Psoas muscle (tissue), 7 donors: ENCODE measurements at regions not wholly inside any gene's neighbourhood (a gene's known extent, or its start where the extent isn't known, plus 50 kb on each side); places are given as distances from the start of the nearest gene placed in this dataset.

Source experiments
- ATAC-seq, 4 donors: fragments of 200-7000 bp; cut with Tn5 transposase; one replicate each; pipeline ENCODE4 v1.9.1; 2020; ENCODE audit warnings: moderate library complexity in 3 of 4, mild to moderate bottlenecking in 2 of 4
- DNase-seq, 2 donors: peaks; one replicate each; pipeline ENCODE4 v3.0.0-alpha.2; 2020
- H3K27ac ChIP-seq: fragments of 200-600 bp; one replicate; pipeline ENCODE4 v1.8.0; 2022
- H3K27me3 ChIP-seq, 3 donors: fragments of 200-600 bp in 1 of 3; one replicate each; pipeline versions ENCODE4 v1.6.1 to v1.8.0; 2013 to 2022; ENCODE audit warnings: low read length in 2 of 3, mild to moderate bottlenecking in 2 of 3, moderate library complexity in 1 of 3; ENCODE audit not compliant: insufficient read depth in 3 of 3
- H3K36me3 ChIP-seq, 2 donors: fragments of 200-600 bp in 1 of 2; one replicate each; pipeline versions ENCODE4 v1.6.1 to v1.8.0; 2013 to 2022; ENCODE audit warnings: low read depth in 1 of 2, mild to moderate bottlenecking in 1 of 2, moderate library complexity in 1 of 2; ENCODE audit not compliant: insufficient read depth in 1 of 2
- H3K4me1 ChIP-seq: fragments of 200-600 bp; one replicate; pipeline ENCODE4 v1.8.0; 2022
- H3K4me3 ChIP-seq: fragments of 200-600 bp; one replicate; pipeline ENCODE4 v1.8.0; 2022; ENCODE audit warnings: mild to moderate bottlenecking
- H3K9me3 ChIP-seq: fragments of 200-600 bp; one replicate; pipeline ENCODE4 v1.8.0; 2022
- WGBS, 3 donors: extraction: QIAGEN DNeasy Blood & Tissue Kit; methylation state at CpG; one replicate each; pipeline versions ENCODE4 v1.1.6 to v1.1.7; 2013; 5-methylcytosine and 5-hydroxymethylcytosine counted together
- intact Hi-C, 2 donors: fragments of 100-400 bp; cut with DNase I; formaldehyde crosslinking; loops; one replicate each; pipeline versions ENCODE4 v1.11.0 to v1.14.2; 2022
- TF ChIP-seq, protein P1 (sequence below): fragments of 200-600 bp; IDR thresholded peaks from one replicate; pipeline ENCODE4 v1.8.0; 2022; ENCODE audit warnings: antibody characterized with exemption
- donor health status: healthy with polysubstance abuse.
- donor health status: DM: no; HTN: no; CAD: no; lungs with moderate emphysema.
- donor health status: Bipolar disorder and iron deficiency.
- donor health status: healthy.
- donor health status: DM: yes; HTN: yes; CAD: no.
- donor health status: DM: no; HTN: no; CAD: no.
- donor health status: DM: yes; HTN: yes; CAD: no.

DNA sequence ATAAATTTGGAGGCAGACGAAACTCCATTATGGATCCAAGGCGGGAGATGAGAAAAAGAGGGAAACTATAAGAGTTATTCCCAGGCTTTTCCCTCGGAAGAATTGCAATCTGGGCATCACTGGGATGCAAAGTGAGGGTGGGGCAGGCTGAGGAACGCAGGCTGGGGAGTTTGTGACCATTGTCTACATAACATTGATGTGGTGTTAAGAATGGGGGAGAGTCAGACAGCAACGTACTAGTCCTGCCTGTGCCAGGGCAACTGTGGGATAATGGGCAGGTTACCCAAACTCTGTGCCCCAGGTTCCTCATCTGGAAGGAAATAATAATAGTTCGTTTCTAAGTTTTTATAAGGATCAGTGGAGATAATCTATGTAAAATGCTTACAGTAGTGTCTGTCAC, 84.4 kb upstream of the SIX2 start:
- intact Hi-C loops, result loop anchor here in 1 of 2 donors (10.0 kb wide), 2 partner anchors 49 to 261 kb away; no protein-coding TSS in a partner anchor
- no peak overlapping the region for H3K27ac ChIP-seq
- 72 to 77% (median 73%) methylated on average over 6 of the region's 6 CpGs for WGBS, 3 donors

DNA sequence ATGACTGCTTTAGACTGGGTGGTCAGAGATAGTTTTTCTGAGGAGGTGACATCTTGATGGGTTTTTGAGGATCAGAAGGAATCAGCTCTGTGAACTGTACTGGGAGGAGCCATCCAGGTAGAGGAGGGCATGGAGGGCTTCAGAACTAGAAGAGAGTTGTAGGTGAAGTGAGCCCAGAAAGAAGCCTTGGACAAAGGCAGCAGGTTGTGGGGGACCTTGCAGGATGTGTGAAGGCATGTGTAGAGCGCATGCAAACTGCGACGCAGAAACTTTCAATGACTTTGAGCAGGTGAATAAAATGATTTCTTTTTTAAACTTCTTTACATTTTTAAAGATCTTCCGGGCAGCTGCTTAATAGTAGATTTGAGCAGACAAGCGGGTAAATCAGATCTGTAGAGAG, 83.9 kb upstream of the SIX2 start:
- TF ChIP-seq, protein P1, sequence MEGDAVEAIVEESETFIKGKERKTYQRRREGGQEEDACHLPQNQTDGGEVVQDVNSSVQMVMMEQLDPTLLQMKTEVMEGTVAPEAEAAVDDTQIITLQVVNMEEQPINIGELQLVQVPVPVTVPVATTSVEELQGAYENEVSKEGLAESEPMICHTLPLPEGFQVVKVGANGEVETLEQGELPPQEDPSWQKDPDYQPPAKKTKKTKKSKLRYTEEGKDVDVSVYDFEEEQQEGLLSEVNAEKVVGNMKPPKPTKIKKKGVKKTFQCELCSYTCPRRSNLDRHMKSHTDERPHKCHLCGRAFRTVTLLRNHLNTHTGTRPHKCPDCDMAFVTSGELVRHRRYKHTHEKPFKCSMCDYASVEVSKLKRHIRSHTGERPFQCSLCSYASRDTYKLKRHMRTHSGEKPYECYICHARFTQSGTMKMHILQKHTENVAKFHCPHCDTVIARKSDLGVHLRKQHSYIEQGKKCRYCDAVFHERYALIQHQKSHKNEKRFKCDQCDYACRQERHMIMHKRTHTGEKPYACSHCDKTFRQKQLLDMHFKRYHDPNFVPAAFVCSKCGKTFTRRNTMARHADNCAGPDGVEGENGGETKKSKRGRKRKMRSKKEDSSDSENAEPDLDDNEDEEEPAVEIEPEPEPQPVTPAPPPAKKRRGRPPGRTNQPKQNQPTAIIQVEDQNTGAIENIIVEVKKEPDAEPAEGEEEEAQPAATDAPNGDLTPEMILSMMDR, result no peak
- H3K4me3 ChIP-seq, result no peak overlapping the region
- H3K27me3 ChIP-seq, result peaks cover 0 to 2% (median 0%) of the 10 kb centered on the region in 3 donors
- H3K36me3 ChIP-seq, result no peaks in the 10 kb centered on the region
- intact Hi-C loops, result loop anchor here in 1 of 2 donors (10.0 kb wide), 2 partner anchors 48 to 262 kb away; no protein-coding TSS in a partner anchor
- no peak overlapping the region for H3K27ac ChIP-seq
- DNase-seq (no peak), ATAC-seq (no peak)
- WGBS, 3 donors, result 94 to 98% (median 95%) methylated on average over 5 of the region's 5 CpGs
- H3K9me3 ChIP-seq, result no peaks in the 10 kb centered on the region
- no peaks in the 10 kb centered on the region for H3K4me1 ChIP-seq

More for the DNA sequence above, 84.4 kb upstream of the SIX2 start:
- no peak overlapping the region for H3K4me3 ChIP-seq
- no peaks in the 10 kb centered on the region for H3K36me3 ChIP-seq
- H3K27me3 ChIP-seq, result peaks cover 0 to 2% (median 0%) of the 10 kb centered on the region in 3 donors
- no peaks in the 10 kb centered on the region for H3K4me1 ChIP-seq
- ATAC-seq, result no peak
- TF ChIP-seq, protein P1, result no peak
- no peak for DNase-seq
- H3K9me3 ChIP-seq, result no peaks in the 10 kb centered on the region

DNA sequence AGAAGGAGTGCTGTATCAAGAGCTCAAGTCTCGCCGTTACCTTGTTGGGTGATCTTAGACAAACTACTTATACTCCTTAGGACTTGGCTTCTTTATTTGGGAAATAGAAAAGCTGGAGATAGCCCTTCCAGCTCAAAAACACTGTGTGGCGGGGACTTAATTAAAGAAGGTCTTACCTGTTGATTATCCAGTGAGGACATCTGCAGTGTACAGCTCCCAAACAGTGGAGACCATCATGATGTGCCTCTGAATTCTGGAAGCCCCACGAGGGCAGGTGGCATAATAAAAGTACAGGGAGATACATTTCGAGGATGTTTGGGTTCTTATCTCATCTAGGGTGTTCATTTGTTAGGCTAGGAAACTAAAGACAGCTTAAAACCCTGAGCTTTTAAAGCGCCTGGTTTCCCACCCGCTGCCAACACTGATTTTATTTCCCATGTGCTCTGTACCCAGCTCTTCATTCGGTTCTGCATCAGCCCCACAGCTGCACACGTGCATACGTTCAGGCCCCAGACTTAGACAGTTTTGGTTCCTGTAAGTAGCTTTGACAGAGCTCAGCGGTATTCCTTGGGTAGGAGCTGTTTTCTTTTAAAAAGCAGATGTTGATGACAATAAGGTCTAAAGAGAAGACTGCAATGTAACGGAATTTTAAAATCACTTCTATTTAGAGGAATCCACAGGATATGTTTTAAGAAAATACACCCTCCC, 80.5 kb upstream of the SIX2 start:
- Histone ChIP-seq H3K4me1 (no peaks in the 10 kb centered on the region), H3K36me3 (no peaks in the 10 kb centered on the region), H3K9me3 (no peaks in the 10 kb centered on the region), H3K27ac (no peak overlapping the region), H3K4me3 (no peak overlapping the region), H3K27me3 (no peaks in the 10 kb centered on the region)
- DNase-seq, result no peak
- 76 to 80% (median 78%) methylated on average over 12 of the region's 12 CpGs for WGBS, 3 donors
- no peak for ATAC-seq
- intact Hi-C loops, result loop anchor here in 1 of 2 donors (10.0 kb wide), 2 partner anchors 45 to 265 kb away; no protein-coding TSS in a partner anchor
- TF ChIP-seq, protein P1, result no peak

DNA sequence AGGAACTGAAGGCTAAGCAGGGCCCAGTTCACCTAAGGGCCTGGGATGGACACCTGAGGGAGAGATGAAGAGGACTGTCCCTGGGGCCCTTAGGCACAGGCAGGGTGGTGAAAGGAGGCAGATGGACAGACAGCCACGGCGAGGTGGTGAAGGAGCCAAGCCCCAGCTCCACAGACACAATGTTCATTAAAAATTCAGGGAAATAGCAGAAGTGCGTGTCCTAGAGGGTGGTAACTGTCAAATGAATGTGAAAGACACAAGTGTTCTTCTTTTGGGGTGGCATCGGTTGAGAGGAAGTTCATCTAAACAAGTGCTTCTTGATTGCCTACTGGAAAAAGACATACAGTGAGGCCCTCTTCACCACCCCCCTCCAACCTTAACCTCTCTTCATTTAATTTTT, 76.2 kb upstream of the SIX2 start:
- intact Hi-C loops, result no loop called here
- DNase-seq (no peak), ATAC-seq (no peak)
- Histone ChIP-seq H3K36me3 (no peaks in the 10 kb centered on the region), H3K27me3 (no peaks in the 10 kb centered on the region), H3K4me3 (no peak overlapping the region), H3K27ac (no peak overlapping the region), H3K9me3 (no peaks in the 10 kb centered on the region), H3K4me1 (no peaks in the 10 kb centered on the region)
- TF ChIP-seq, protein P1, result no peak
- 87 to 91% (median 89%) methylated on average over 4 of the region's 4 CpGs for WGBS, 3 donors
